GM12865 (cell line): ENCODE measurements at regions not wholly inside any gene's neighbourhood (a gene's known extent, or its start where the extent isn't known, plus 50 kb on each side); places are given as distances from the start of the nearest gene placed in this dataset.
"Not testable (repeated sequence)": the region's sequence is repeated elsewhere in the genome, so short reads cannot be mapped to it uniquely, and the experiment has no call there.

ENCODE experiments used
- DNase-seq: peaks from one replicate; pipeline ENCODE4 v3.0.0; 2010; ENCODE audit warnings: low read depth
- H3K4me3 ChIP-seq: 2 replicates; pipeline ENCODE4 v1.5.1; 2011; ENCODE audit warnings: mild to moderate bottlenecking, low read depth, low read length, control low read depth
- TF ChIP-seq, protein P1 (sequence below): IDR thresholded peaks from 2 replicates; pipeline ENCODE4 v1.5.1; 2011; ENCODE audit warnings: low read length, control low read depth, low read depth, inconsistent platforms; ENCODE audit not compliant: insufficient read depth; ENCODE audit errors: missing control alignments

DNA sequence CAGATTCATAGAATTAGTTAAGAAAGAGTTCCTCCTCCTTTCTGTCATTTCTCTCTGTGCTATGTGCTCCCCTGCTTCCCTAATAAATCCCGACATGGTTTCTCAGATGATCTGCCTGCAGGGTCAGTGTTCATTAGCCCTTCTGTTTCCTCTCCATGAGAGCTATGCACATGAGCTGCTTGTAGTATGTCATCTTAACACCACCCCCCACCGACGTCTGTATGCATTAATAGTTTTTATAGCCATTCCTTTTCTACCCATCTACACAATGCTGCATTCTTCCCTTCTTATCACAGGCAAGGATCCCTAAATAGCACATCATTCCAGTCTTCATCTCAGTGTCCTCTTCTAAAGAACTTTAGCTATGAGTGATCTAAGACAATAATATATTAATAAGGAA is 809.1 kb downstream of the ANKRD7 start:
- H3K4me3 ChIP-seq, result no peak overlapping the region
- DNase-seq, result no peak
- TF ChIP-seq, protein P1, sequence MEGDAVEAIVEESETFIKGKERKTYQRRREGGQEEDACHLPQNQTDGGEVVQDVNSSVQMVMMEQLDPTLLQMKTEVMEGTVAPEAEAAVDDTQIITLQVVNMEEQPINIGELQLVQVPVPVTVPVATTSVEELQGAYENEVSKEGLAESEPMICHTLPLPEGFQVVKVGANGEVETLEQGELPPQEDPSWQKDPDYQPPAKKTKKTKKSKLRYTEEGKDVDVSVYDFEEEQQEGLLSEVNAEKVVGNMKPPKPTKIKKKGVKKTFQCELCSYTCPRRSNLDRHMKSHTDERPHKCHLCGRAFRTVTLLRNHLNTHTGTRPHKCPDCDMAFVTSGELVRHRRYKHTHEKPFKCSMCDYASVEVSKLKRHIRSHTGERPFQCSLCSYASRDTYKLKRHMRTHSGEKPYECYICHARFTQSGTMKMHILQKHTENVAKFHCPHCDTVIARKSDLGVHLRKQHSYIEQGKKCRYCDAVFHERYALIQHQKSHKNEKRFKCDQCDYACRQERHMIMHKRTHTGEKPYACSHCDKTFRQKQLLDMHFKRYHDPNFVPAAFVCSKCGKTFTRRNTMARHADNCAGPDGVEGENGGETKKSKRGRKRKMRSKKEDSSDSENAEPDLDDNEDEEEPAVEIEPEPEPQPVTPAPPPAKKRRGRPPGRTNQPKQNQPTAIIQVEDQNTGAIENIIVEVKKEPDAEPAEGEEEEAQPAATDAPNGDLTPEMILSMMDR, result no peak

DNA sequence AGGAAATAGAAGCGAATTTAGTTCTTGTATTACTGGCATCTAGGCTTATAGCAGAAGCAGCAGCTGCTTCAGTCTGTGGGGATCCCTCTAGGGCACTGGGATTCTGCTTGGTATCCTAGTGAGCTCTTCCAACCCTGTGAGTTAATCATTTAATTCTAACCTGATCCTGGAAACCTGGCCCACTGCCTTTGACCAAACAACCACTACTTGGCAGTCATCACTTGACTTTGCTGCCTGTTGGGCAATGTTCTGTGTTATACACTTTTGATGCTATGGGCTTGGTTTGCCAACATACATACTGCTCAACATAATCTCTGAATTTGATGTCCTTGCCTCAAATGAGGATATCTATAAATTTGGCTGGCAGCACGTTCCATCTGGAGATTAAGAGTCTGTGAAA is 813.4 kb downstream of the ANKRD7 start:
- TF ChIP-seq, protein P1, result no peak
- no peak for DNase-seq
- H3K4me3 ChIP-seq, result no peak overlapping the region

DNA sequence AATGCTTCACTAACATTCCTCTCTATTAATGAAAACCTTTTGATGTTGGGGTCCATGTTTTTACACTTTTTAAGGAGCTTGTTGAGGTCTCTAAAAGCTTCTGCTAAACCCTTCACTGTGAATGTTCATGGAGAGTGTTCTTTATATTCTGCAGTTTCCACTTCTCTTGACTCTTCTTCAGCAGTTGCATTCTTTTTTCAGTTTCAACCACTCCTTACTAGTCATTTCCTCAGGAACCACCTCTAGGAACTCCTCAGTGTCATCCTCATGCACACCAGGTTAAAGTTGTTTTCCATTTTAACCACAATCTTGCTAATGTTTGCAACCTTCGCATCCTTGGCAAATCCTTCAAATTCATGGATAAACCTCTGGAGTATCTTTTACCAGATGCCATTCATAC is 821.6 kb downstream of the ANKRD7 start:
- no peak overlapping the region for H3K4me3 ChIP-seq
- peak; percentile 5 for DNase-seq
- TF ChIP-seq, protein P1, result no peak

DNA sequence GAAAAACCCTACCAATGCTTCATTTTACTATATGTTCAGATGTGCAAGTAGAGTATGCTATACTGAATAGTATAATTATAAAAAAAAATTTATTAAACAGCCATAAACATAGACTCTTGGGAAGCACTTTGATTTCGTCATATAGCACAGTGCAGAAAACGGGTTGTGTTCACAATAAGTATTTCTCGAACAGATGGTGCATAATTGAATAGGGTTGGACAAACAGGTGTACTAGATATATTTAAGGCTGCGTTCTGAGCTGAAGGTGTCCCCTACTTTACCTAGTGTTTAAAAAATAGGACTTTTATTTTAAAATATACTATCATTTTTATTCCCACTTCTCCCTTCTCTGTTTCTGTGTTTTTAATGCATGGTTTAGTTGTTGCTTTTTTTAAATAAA is 841.5 kb downstream of the ANKRD7 start:
- TF ChIP-seq, protein P1, result no peak
- no peak overlapping the region for H3K4me3 ChIP-seq
- no peak for DNase-seq

DNA sequence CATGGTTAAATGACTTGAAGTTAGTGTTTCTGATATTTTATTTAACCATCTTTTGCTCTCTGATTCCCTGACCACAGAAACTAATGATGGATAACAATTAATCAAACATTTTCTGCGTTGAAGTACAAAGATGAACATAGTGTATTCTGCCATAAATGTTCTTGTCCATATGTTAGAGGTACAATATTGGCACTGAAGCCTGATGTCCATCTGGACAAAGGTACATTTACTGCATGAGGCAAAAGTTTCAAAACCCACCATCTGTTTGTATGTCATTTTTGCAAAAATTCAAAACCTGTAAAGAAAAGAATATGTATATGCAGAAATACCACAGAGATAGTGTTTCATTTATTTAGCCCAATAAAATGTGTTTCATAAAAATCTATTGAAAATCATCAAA is 861.5 kb downstream of the ANKRD7 start:
- no peak for DNase-seq
- TF ChIP-seq, protein P1, result no peak
- no peak overlapping the region for H3K4me3 ChIP-seq

DNA sequence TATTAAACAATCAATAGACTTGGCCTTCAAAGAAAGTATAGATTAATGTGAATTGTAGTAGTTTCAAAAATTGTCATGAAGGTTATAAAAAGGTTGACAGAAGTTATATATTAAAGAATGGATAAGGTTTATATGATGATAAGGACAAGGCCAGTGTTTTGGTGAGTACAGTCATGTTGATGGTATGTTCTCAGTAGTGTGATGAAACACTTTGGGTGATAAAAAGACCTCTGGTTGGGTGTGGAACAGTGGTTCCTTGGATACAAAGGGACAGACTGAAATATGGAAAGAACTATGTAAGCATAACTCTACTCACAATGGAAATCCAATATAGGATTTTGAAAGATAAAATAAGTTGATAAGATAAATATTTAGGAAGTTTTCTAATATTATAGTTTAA is 866.3 kb downstream of the ANKRD7 start:
- DNase-seq, result no peak
- TF ChIP-seq, protein P1, result no peak
- no peak overlapping the region for H3K4me3 ChIP-seq

DNA sequence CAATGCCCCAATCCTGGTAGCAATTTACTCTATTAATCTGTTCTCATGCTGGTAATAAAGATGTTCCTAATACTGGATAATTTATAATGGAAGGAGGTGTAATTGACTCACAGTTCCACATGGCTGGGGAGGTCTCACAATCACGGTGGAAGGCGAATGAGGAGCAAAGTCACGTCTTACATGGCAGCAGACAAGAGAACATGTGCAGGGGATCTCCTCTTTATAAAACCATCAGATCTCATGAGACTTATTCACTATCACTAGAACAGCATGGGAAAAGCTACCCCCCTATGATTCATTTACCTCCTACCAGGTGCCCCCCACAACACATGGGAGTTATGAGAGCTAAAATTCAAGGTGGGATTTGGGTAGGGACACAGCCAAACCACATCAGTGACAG is 872.2 kb downstream of the ANKRD7 start:
- DNase-seq, result no peak
- TF ChIP-seq, protein P1, result no peak
- H3K4me3 ChIP-seq, result no peak overlapping the region

DNA sequence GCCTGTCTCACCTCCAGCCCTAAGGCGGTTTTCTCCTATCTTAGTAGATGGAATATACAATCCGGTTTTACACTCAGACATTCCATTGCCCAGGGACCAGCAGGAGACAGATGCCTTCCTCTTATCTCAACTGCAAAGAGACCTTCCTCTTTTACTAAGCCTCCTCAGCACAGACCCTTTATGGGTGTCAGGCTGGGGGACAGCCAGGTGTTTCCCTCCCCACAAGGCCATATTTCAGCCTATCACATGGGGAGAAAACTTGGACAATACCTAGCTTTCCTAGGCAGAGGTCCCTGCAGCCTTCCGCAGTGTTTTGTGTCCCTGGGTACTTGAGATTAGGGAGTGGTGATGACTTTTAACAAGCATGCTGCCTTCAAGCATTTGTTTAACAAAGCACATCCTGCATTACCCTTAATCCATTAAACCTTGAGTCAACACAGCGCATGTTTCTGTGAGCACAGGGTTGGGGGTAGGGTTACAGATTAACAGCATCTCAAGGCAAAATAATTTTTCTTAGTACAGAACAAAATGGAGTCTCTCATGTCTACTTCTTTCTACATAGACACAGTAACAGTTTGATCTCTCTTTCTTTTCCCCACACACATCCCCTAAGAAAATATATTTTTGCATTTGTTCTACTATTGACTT is 876.2 kb downstream of the ANKRD7 start:
- not testable (repeated sequence) for DNase-seq

More for the DNA sequence above, 876.2 kb downstream of the ANKRD7 start:
- H3K4me3 ChIP-seq, result not testable (repeated sequence)
